Cardiac fibroblast (primary cell): ENCODE measurements at regions not wholly inside any gene's neighbourhood (a gene's known extent, or its start where the extent isn't known, plus 50 kb on each side); places are given as distances from the start of the nearest gene placed in this dataset.

Experiments used
- DNase-seq, 2 donors: peaks; one replicate each; pipeline versions ENCODE4 v3.0.0 to v3.0.0-alpha.2; 2010; ENCODE audit warnings: low read depth in 2 of 2
- H3K4me3 ChIP-seq, 2 donors: replicated peaks in 1 of 2; 1 replicate in 1 of 2; 2 replicates in 1 of 2; pipeline ENCODE4 v1.5.1; 2011; ENCODE audit warnings: low read depth in 2 of 2, low read length in 2 of 2, mild to moderate bottlenecking in 2 of 2, moderate library complexity in 1 of 2
- CTCF ChIP-seq: IDR thresholded peaks from one replicate; pipeline ENCODE4 v1.5.1; 2011; ENCODE audit warnings: low read depth, mild to moderate bottlenecking, low read length, inconsistent platforms

- no peak for DNase-seq
- no peak overlapping the region for H3K4me3 ChIP-seq
- TF ChIP-seq CTCF = no peak
These were observed 337.5 kb downstream of the CHRM3 start for GRCh38 chr1:239723776-239724367.

GRCh38 chr1:239725371-239725770 lies 339.0 kb downstream of the CHRM3 start:
- TF ChIP-seq CTCF = no peak
- DNase-seq = no peak
- no peak overlapping the region for H3K4me3 ChIP-seq

GRCh38 chr1:239725933-239726332 lies 339.6 kb downstream of the CHRM3 start:
- DNase-seq = no peak
- H3K4me3 ChIP-seq = no peak overlapping the region
- no peak for TF ChIP-seq CTCF

GRCh38 chr1:239730378-239730777 lies 344.0 kb downstream of the CHRM3 start:
- DNase-seq = no peak

GRCh38 chr1:239731082-239731748 lies 344.8 kb downstream of the CHRM3 start:
- DNase-seq = no peak

More at GRCh38 chr1:239730378-239730777, 344.0 kb downstream of the CHRM3 start:
- TF ChIP-seq CTCF = no peak
- no peak overlapping the region for H3K4me3 ChIP-seq

GRCh38 chr1:239732770-239733169 lies 346.4 kb downstream of the CHRM3 start:
- TF ChIP-seq CTCF = no peak
- DNase-seq = no peak
- H3K4me3 ChIP-seq = no peak overlapping the region

More at GRCh38 chr1:239731082-239731748, 344.8 kb downstream of the CHRM3 start:
- no peak for TF ChIP-seq CTCF
- no peak overlapping the region for H3K4me3 ChIP-seq

- no peak for DNase-seq
- no peak overlapping the region for H3K4me3 ChIP-seq
- no peak for TF ChIP-seq CTCF
These were observed 347.6 kb downstream of the CHRM3 start for GRCh38 chr1:239733995-239734394.
